GM12892 (cell line): ENCODE measurements at regions not wholly inside any gene's neighbourhood (a gene's known extent, or its start where the extent isn't known, plus 50 kb on each side); places are given as distances from the start of the nearest gene placed in this dataset.

Experiments used
- POLR2A ChIP-seq: IDR thresholded peaks from 2 replicates; pipeline ENCODE4 v1.6.1; 2011; ENCODE audit warnings: low read depth, low read length, control low read depth
- POLR2AphosphoS5 ChIP-seq: IDR thresholded peaks from 2 replicates; pipeline ENCODE4 v1.6.1; 2011; ENCODE audit warnings: low read depth, low read length, control low read depth

DNA sequence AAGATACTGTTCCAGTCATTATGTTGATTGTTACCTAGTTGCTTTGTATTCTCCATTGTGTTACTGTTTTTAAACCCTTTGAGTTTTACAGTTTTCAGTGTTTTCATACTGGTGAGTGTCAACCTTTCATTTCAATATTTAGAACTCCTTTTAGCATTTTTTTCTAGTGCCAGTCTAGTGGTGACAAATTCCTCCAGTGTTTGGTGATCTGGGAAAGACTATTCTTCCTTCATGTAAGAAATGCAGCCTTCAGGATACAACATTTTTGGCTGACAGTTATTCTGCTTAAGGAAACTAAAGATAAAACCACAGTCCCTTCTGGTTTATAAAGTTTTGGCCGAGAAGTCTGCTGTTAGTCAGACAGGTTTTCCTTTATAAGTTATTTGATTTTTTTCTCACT lies 143.8 kb downstream of the ETAA1 start:
- TF ChIP-seq POLR2A (no peak), POLR2AphosphoS5 (no peak)
